H1 (cell line): ENCODE measurements at regions not wholly inside any gene's neighbourhood (a gene's known extent, or its start where the extent isn't known, plus 50 kb on each side); places are given as distances from the start of the nearest gene placed in this dataset.

Source experiments
- CTCF ChIA-PET: fragments of 300-600 bp; sonication (Branson Sonifier 250); formaldehyde crosslinking; loops from one replicate; lab custom pipeline; 2021; ENCODE audit not compliant: partially characterized antibody; lab: Charles Lee
- POLR2A ChIA-PET: fragments of 300-600 bp; sonication (Branson Sonifier 250); formaldehyde crosslinking; loops from one replicate; lab custom pipeline; 2021; ENCODE audit warnings: inconsistent platforms; ENCODE audit not compliant: partially characterized antibody; lab: Charles Lee
- DNase-seq, 2 experiments: peaks; one replicate each; pipeline versions ENCODE4 v3.0.0 to v3.0.0-alpha.2; 2010 to 2022; ENCODE audit warnings: low spot score in 2 of 2, low read depth in 1 of 2, mixed read lengths in 1 of 2
- FAIRE-seq: peaks from 2 replicates; lab custom pipeline; 2011; peaks lifted over from hg19 to GRCh38; lab: Jason Lieb, UNC
- H2AFZ ChIP-seq: 2 replicates; pipeline ENCODE4 v1.8.1; 2012; ENCODE audit warnings: low read length, inconsistent platforms
- H2AK5ac ChIP-seq: 2 replicates; pipeline ENCODE4 v1.6.1; 2013; ENCODE audit warnings: low read depth, low read length
- H2BK120ac ChIP-seq: replicated peaks from 2 replicates; pipeline ENCODE3; 2013; ENCODE audit warnings: low read depth, low read length, inconsistent platforms
- H2BK12ac ChIP-seq: 2 replicates; pipeline ENCODE4 v1.6.1; 2013; ENCODE audit warnings: low read depth, low read length
- H2BK15ac ChIP-seq: 2 replicates; pipeline ENCODE4 v1.6.1; 2013; ENCODE audit warnings: low read length
- H2BK20ac ChIP-seq: 2 replicates; pipeline ENCODE4 v1.6.1; 2013; ENCODE audit warnings: low read length
- H2BK5ac ChIP-seq: 2 replicates; pipeline ENCODE4 v1.6.1; 2013; ENCODE audit warnings: low read depth, low read length
- H3K14ac ChIP-seq: 2 replicates; pipeline ENCODE4 v1.6.1; 2013; ENCODE audit warnings: inconsistent platforms; ENCODE audit not compliant: insufficient read length
- H3K18ac ChIP-seq: 2 replicates; pipeline ENCODE4 v1.6.1; 2013; ENCODE audit warnings: low read length; ENCODE audit errors: extremely low read depth
- H3K23ac ChIP-seq: 2 replicates; pipeline ENCODE4 v1.6.1; 2013; ENCODE audit warnings: inconsistent platforms; ENCODE audit not compliant: insufficient read length
- H3K23me2 ChIP-seq: 2 replicates; pipeline ENCODE4 v1.6.1; 2013; ENCODE audit warnings: low read depth, low read length
- H3K27ac ChIP-seq: 2 replicates; pipeline ENCODE4 v1.6.1; 2011; ENCODE audit warnings: low read depth, low read length, inconsistent platforms
- H3K27me3 ChIP-seq, 4 experiments: replicated peaks in 1 of 4; 1 replicate in 1 of 4; 2 replicates in 3 of 4; pipeline versions ENCODE4 v1.6.1 to v1.8.1; 2011 to 2013; ENCODE audit warnings: low read length in 3 of 4, mild to moderate bottlenecking in 3 of 4, inconsistent platforms in 2 of 4, mixed read lengths in 2 of 4, moderate library complexity in 1 of 4; ENCODE audit not compliant: control insufficient read depth in 3 of 4, insufficient read depth in 3 of 4; ENCODE audit errors: extremely low read depth in 1 of 4
- H3K36me3 ChIP-seq, 4 experiments: 2 replicates each; pipeline versions ENCODE4 v1.6.1 to v1.8.1; 2011 to 2013; ENCODE audit warnings: mild to moderate bottlenecking in 4 of 4, low read length in 3 of 4, moderate library complexity in 2 of 4, control low read depth in 1 of 4, inconsistent platforms in 1 of 4; ENCODE audit not compliant: insufficient read depth in 4 of 4, control insufficient read depth in 2 of 4
- H3K4ac ChIP-seq: replicated peaks from 2 replicates; pipeline ENCODE3; 2013; ENCODE audit warnings: low read length, low read depth, mixed read lengths, inconsistent platforms; ENCODE audit not compliant: insufficient read length
- H3K4me1 ChIP-seq, 4 experiments: replicated peaks in 1 of 4; 1 replicate in 1 of 4; 2 replicates in 3 of 4; pipeline versions ENCODE4 v1.6.1 to v1.8.1; 2011 to 2013; ENCODE audit warnings: low read length in 3 of 4, inconsistent platforms in 2 of 4, mixed read lengths in 1 of 4; ENCODE audit not compliant: insufficient read depth in 4 of 4, control insufficient read depth in 3 of 4
- H3K4me2 ChIP-seq, 2 experiments: 2 replicates each; pipeline versions ENCODE4 v1.6.1 to v1.8.1; 2011 to 2013; ENCODE audit warnings: low read depth in 2 of 2, low read length in 2 of 2, control low read depth in 1 of 2, inconsistent platforms in 1 of 2, mild to moderate bottlenecking in 1 of 2; ENCODE audit not compliant: insufficient read depth in 1 of 2
- H3K4me3 ChIP-seq, 4 experiments: fragments of 200-600, 300-600 bp in 1 of 4; sonication (generic), shearing (Covaris generic), sonication (Bioruptor Twin) in 1 of 4; 2 replicates each; pipeline versions ENCODE4 v1.5.1 to v1.8.1; 2011 to 2016; ENCODE audit warnings: low read length in 4 of 4, low read depth in 3 of 4, control low read depth in 2 of 4, inconsistent platforms in 2 of 4, mild to moderate bottlenecking in 2 of 4, mixed read lengths in 1 of 4, moderate library complexity in 1 of 4; ENCODE audit not compliant: insufficient read depth in 2 of 4; ENCODE audit errors: extremely low read depth in 1 of 4
- H3K56ac ChIP-seq: replicated peaks from 2 replicates; pipeline ENCODE3; 2013; ENCODE audit warnings: low read depth, mild to moderate bottlenecking, mixed read lengths, low read length, inconsistent platforms; ENCODE audit not compliant: insufficient read length
- H3K79me1 ChIP-seq: 2 replicates; pipeline ENCODE4 v1.6.1; 2013; ENCODE audit warnings: low read depth, low read length, control low read depth
- H3K79me2 ChIP-seq, 2 experiments: 2 replicates each; pipeline versions ENCODE4 v1.6.1 to v1.8.1; 2012 to 2013; ENCODE audit warnings: low read length in 2 of 2, mild to moderate bottlenecking in 2 of 2, inconsistent platforms in 1 of 2; ENCODE audit not compliant: insufficient read depth in 2 of 2, control insufficient read depth in 1 of 2
- H3K9ac ChIP-seq, 4 experiments: replicated peaks in 1 of 4; 1 replicate in 1 of 4; 2 replicates in 3 of 4; pipeline versions ENCODE4 v1.6.1 to v1.8.1; 2011 to 2013; ENCODE audit warnings: low read depth in 3 of 4, low read length in 3 of 4, control low read depth in 2 of 4, mild to moderate bottlenecking in 2 of 4, moderate library complexity in 2 of 4, inconsistent platforms in 1 of 4; ENCODE audit errors: extremely low read depth in 1 of 4
- H3K9me3 ChIP-seq, 2 experiments: 2 replicates each; pipeline versions ENCODE4 v1.6.1 to v1.8.1; 2012 to 2013; ENCODE audit warnings: mild to moderate bottlenecking in 2 of 2, moderate library complexity in 2 of 2, control low read depth in 1 of 2, inconsistent platforms in 1 of 2, low read depth in 1 of 2, low read length in 1 of 2, mixed read lengths in 1 of 2; ENCODE audit not compliant: insufficient read depth in 2 of 2
- H4K20me1 ChIP-seq, 2 experiments: replicated peaks in 1 of 2; 2 replicates each; pipeline versions ENCODE3 to v1.8.1; 2011 to 2013; ENCODE audit warnings: inconsistent platforms in 2 of 2, low read length in 2 of 2, mild to moderate bottlenecking in 1 of 2; ENCODE audit not compliant: insufficient read depth in 2 of 2, control insufficient read depth in 1 of 2
- H4K5ac ChIP-seq: 2 replicates; pipeline ENCODE4 v1.6.1; 2013; ENCODE audit warnings: low read length, low read depth, mixed read lengths, inconsistent platforms; ENCODE audit not compliant: insufficient read length
- H4K8ac ChIP-seq: 2 replicates; pipeline ENCODE4 v1.8.0; 2013; ENCODE audit warnings: mild to moderate bottlenecking, moderate library complexity, low read length, inconsistent platforms; ENCODE audit not compliant: insufficient read depth; ENCODE audit errors: extremely low read depth
- H4K91ac ChIP-seq: replicated peaks from 2 replicates; pipeline ENCODE3; 2013; ENCODE audit warnings: low read length, mixed read lengths, inconsistent platforms; ENCODE audit not compliant: insufficient read length
- BRCA1 ChIP-seq: IDR thresholded peaks from 2 replicates; pipeline ENCODE4 v1.6.1; 2012; ENCODE audit warnings: low read depth, low read length, improper control_type of control experiment
- CTBP2 ChIP-seq: IDR thresholded peaks from 2 replicates; pipeline ENCODE4 v1.7.0; 2011; ENCODE audit warnings: borderline replicate concordance, mild to moderate bottlenecking, moderate library complexity, mixed read lengths, low read length; ENCODE audit not compliant: insufficient read depth, insufficient read length
- SIRT6 ChIP-seq: IDR thresholded peaks from one replicate; pipeline ENCODE4 v1.7.1; 2012; ENCODE audit warnings: low read length, inconsistent platforms
- TAF7 ChIP-seq: optimal IDR thresholded peaks from 2 replicates; pipeline ENCODE3; 2011; ENCODE audit warnings: low read depth, mild to moderate bottlenecking, inconsistent platforms, low read length, moderate library complexity, borderline replicate concordance
- WGBS, 2 experiments: shearing (Covaris generic) in 1 of 2; methylation state at CpG; one replicate each; pipeline versions ENCODE4 v1.1.6 to v1.1.7; 2013 to 2015; ENCODE audit warnings: low lambda C conversion rate in 2 of 2, mixed read lengths in 2 of 2, inconsistent platforms in 1 of 2, low coverage in 1 of 2, missing lambda C conversion rate in 1 of 2; ENCODE audit not compliant: insufficient replicate concordance in 2 of 2, insufficient coverage in 1 of 2, insufficient read length in 1 of 2; ENCODE audit errors: extremely low coverage in 1 of 2, missing lambda C conversion rate in 1 of 2; 5-methylcytosine and 5-hydroxymethylcytosine counted together

- Histone ChIP-seq H3K18ac (no peak overlapping the region), H3K4me3 (no peak overlapping the region), H3K79me1 (no peaks in the 10 kb centered on the region), H4K91ac (no peak overlapping the region), H3K4ac (no peak overlapping the region), H4K8ac (no peak overlapping the region), H2BK20ac (no peak overlapping the region), H2BK12ac (no peak overlapping the region), H4K20me1 (no peaks in the 10 kb centered on the region), H3K36me3 (no peaks in the 10 kb centered on the region), H3K4me2 (no peak overlapping the region), H3K23me2 (no peaks in the 10 kb centered on the region), H3K56ac (no peak overlapping the region), H3K4me1 (peaks cover 0 to 4% (median 0%) of the 10 kb centered on the region in 4 experiments; a peak in 1 of 7 replicates), H3K9me3 (no peaks in the 10 kb centered on the region), H2AK5ac (no peak overlapping the region), H2BK120ac (no peak overlapping the region), H3K9ac (no peak overlapping the region), H3K23ac (peak overlapping the region; percentile 39), H3K27ac (no peak overlapping the region), H3K27me3 (no peaks in the 10 kb centered on the region), H3K14ac (no peak overlapping the region), H4K5ac (no peak overlapping the region), H2BK15ac (no peak overlapping the region), H2AFZ (no peak overlapping the region), H2BK5ac (no peak overlapping the region), H3K79me2 (no peaks in the 10 kb centered on the region)
- FAIRE-seq = no peak
- ChIA-PET POLR2A (no interaction called here), CTCF (interaction anchor here (0.7 to 6.9 kb wide), 6 partner anchors 13 to 450 kb away, joined by 3 to 85 read pairs (median 4); no protein-coding TSS in a partner anchor)
- DNase-seq = no peak
- 91% methylated on average over 4 of the region's 4 CpGs; no CpG with 5 or more reads in 1 of the 2 experiments for WGBS, 2 experiments
- TF ChIP-seq TAF7 = no peak
- TF ChIP-seq CTBP2 = no peak
- TF ChIP-seq BRCA1 = no peak
- no peak for TF ChIP-seq SIRT6
Observed at GRCh38 chr4:22240814-22241213, 275.1 kb downstream of the ADGRA3 start.
